ENCODE measurements at regions not wholly inside any gene's neighbourhood (a gene's known extent, or its start where the extent isn't known, plus 50 kb on each side); places are given as distances from the start of the nearest gene placed in this dataset.

DNA sequence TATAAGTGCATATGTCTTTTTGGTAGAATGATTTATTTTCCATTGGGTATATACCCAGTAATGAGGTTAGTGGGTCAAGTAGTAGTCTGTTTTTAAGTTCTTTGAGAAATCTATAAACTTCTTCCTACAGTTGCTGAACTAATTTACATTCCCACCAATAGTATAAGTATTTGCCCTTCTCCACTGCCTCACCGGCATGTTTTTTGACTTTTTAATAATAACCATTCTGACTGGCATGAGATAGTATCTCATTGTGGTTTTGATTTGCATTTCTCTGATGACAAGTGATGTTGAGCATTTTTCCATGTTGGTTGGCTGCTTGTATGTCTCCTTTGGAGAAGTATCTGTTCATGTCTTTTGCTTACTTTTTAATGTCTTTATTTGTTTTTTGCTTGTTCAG lies 94.1 kb upstream of the TP63 start:
- no peak for TF ChIP-seq ZNF138 (tag by site-specific recombination; IDR thresholded peaks at IDR 0.05; ENCODE audit: borderline replicate concordance)
- TF ChIP-seq, protein P1, sequence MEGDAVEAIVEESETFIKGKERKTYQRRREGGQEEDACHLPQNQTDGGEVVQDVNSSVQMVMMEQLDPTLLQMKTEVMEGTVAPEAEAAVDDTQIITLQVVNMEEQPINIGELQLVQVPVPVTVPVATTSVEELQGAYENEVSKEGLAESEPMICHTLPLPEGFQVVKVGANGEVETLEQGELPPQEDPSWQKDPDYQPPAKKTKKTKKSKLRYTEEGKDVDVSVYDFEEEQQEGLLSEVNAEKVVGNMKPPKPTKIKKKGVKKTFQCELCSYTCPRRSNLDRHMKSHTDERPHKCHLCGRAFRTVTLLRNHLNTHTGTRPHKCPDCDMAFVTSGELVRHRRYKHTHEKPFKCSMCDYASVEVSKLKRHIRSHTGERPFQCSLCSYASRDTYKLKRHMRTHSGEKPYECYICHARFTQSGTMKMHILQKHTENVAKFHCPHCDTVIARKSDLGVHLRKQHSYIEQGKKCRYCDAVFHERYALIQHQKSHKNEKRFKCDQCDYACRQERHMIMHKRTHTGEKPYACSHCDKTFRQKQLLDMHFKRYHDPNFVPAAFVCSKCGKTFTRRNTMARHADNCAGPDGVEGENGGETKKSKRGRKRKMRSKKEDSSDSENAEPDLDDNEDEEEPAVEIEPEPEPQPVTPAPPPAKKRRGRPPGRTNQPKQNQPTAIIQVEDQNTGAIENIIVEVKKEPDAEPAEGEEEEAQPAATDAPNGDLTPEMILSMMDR (tag by site-specific recombination; IDR thresholded peaks at IDR 0.05), result no peak
- TF ChIP-seq, protein P2, sequence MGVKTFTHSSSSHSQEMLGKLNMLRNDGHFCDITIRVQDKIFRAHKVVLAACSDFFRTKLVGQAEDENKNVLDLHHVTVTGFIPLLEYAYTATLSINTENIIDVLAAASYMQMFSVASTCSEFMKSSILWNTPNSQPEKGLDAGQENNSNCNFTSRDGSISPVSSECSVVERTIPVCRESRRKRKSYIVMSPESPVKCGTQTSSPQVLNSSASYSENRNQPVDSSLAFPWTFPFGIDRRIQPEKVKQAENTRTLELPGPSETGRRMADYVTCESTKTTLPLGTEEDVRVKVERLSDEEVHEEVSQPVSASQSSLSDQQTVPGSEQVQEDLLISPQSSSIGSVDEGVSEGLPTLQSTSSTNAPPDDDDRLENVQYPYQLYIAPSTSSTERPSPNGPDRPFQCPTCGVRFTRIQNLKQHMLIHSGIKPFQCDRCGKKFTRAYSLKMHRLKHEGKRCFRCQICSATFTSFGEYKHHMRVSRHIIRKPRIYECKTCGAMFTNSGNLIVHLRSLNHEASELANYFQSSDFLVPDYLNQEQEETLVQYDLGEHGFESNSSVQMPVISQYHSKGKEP (tag by site-specific recombination; IDR thresholded peaks at IDR 0.05), result no peak
- no peak for TF ChIP-seq ZNF140 (tag by site-specific recombination; IDR thresholded peaks at IDR 0.05)

Measured in HEK293 (cell line).